ENCODE measurements at regions not wholly inside any gene's neighbourhood (a gene's known extent, or its start where the extent isn't known, plus 50 kb on each side); places are given as distances from the start of the nearest gene placed in this dataset.
"Not testable (repeated sequence)": the region's sequence is repeated elsewhere in the genome, so short reads cannot be mapped to it uniquely, and the experiment has no call there.

GRCh38 chr3:145550522-145550921 lies 610.5 kb downstream of the PLOD2 start:
- no peak for DNase-seq (ENCODE audit: low spot score)

DNA sequence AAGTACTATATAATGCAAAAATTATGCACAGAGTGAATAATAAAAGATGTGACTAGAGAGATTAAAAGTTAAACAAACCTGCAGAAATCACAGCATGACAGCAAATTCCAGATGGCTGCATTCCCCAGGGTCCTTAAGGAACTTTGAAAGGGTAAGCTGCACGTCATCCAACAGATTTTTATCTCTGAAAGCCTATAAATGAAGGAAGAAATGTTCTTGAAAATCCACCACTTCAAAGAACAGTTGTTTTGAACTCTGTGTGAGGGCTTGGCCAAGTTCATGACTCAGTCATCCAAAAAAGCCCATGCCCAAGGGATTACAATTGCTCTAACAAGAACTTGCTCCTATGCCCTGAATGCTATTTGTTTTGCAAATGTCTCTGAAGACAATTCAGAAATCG lies 603.6 kb downstream of the PLOD2 start:
- DNase-seq (ENCODE audit: low spot score) = no peak

DNA sequence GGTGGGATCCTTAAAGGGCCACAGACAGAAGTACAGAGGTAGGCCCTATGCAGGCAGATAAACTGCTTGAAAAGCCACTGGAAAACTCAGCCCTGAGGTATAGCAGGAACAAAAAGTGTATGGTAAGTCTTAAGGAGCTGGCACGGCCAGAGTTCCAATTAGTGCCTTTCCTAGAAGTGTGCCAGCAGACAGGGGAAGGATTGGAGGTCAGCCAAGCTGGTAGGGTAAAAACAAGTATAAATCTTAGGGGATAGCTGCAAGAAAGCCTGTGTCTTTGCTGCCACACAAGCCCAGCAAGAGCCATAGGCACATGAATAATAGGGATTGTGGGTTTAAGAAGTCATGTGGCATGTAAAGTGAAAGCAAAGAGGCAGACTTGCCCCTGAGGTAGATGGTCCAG lies 582.5 kb downstream of the PLOD2 start:
- no peak for DNase-seq (ENCODE audit: low spot score)

DNA sequence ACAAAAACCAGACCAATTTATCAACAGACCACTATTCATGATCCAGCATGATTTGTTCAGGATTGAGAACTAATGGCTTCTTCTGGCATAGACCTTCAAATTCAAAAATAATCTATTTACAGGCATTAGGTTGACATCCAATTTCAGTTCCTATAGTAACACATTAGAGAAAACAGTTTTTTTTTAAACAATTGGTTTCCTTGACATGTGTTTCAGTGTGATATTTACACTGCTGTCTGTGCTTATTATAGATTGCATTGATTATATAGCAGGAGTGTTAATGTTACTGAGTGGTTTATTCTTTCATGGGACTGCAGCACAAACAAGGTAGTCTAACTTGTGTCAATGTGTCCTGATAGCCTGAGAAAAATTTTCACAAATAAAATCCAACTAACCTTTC lies 579.3 kb downstream of the PLOD2 start:
- no peak for DNase-seq (ENCODE audit: low spot score)

DNA sequence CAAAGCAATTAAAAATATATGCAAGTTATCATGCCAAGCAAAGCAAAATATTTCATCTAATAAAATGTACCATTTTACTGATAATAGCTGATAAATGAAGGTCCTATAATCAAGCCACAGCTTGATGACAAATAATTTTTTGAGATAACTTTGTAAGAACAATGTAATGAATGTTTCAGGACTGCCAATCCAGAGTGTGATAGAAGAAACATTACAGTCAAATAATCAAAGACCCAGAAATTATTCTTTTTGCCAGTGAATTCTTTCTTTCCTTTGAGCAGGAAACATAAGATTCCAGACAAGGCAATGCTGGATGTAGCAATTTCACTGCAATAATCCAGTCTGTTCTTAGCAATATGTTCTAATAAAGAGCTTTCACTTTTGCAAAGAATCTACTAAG lies 556.1 kb downstream of the PLOD2 start:
- no peak for DNase-seq (ENCODE audit: low spot score)

DNA sequence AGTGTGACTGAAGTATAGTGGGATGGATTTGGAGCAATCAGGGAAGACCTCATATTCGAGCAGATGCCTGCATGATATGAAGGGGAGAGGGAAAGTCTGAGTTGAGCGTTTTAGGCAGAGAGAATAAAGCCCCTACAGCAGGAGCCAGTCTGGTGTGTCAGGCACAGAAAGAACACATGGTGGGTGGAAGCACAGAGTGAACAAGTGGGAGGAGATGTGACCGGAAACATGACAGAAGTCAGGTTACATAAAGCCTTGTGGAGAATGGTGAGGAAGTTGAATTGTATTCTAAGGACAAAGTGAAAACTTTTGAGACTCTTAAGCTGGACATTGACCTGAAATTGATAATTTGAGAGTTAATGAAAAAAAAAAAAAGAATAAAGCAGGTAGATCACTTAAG lies 541.0 kb downstream of the PLOD2 start:
- DNase-seq (ENCODE audit: low spot score) = no peak

DNA sequence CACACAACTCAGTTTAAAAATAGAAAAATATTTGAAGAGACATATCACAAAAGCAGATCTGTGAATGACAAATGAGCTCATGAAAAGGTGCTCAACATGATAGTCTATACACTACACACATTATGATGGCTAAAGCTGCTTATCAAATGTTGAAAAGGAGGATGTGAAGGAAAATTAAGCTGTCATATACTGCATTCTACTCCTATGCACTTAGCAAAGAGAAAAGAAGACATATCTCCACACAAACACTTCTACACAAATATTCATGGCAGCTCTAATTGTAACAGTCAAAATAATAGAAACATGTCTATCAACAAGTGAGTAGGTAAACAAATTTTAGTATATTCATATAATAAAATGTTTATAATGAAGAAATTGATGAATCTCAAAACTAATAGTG lies 540.5 kb downstream of the PLOD2 start:
- no peak for DNase-seq (ENCODE audit: low spot score)

GRCh38 chr3:145623349-145623748 lies 537.6 kb downstream of the PLOD2 start:
- DNase-seq (ENCODE audit: low spot score) = no peak

DNA sequence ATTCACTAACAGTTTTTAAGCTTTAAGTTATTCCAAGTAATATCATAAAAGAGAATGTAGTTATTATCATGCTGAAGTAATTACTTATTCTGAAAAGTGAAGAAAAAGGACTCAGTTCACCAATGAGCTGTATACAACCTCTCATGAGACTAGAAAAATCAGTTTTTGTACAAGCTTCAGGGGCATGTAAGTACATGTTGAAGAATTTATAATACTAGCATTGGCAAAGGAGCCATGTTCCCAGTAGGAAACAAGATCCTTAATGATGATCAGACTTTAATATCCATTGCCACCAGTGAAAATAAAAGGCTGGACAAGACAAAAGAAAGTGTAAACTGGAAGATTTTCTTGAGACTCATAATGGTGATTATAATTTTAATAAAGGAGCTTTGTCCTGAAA lies 532.8 kb downstream of the PLOD2 start:
- no peak for DNase-seq (ENCODE audit: low spot score)

DNA sequence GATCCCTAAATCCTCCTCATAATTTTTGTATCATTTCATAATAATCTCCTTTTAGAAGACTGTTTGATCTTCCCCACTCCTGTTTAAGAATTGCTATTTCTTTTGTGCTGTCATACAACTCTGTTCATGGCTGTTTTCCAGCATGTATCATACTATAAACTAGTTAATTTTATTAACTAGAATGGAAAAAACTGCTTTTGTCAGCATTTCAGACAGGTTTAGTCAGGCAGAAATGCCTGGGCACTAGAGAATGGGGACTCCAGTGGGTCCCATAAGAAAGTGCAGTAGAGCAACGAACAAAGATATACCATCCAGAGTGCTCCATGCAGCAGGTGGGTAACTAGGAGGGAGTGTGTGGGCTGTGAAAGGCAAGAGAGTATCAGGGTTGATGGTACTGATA lies 523.9 kb downstream of the PLOD2 start:
- DNase-seq (ENCODE audit: low spot score) = no peak

- DNase-seq (ENCODE audit: low spot score) = no peak
Measured at GRCh38 chr3:145639003-145639606, 521.9 kb downstream of the PLOD2 start.

GRCh38 chr3:145639875-145640274 lies 521.1 kb downstream of the PLOD2 start:
- no peak for DNase-seq (ENCODE audit: low spot score)

DNA sequence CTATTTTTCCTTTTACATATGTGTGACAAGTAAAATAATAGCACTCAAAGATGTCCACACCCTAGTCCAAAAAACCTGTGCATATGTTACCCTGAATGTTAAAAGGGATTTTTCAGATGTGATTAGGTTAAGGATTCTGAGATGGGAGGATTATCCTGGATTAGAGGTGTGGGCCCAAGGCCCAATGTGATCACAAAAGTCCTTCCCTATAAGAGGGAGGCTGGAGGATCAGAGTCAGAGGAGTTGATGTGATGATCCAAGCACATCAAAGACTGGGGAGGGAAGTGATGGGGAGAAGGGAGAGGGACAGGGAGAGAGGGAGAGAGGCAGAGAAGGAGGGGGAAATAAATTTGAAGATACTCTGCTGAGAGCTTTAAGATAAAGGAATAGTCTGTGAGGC lies 512.6 kb downstream of the PLOD2 start:
- no peak for DNase-seq (ENCODE audit: low spot score)

DNA sequence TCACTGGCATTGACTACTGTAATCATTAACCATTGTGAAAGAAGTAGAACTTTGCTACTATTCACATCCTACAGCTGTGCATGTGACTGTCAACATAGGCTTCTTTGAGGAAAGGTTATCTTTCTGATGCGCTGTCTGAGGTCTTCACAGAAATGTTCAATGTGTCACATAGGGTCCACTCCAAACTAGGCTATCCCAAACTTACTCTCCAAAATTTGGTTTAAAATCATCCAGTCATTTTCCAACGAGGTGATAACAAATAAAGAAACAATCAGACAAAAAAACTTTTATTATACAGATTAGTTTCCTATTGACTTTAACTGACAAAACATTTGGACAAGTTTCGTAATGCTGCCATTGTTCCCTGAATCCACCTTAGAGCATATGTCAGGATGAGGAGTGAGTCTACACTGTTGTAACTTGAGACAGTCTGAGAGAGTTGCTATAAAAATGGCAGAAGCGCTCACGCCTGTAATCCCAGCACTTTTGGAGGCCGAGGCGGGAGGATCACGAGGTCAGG lies 511.6 kb downstream of the PLOD2 start:
- DNase-seq (ENCODE audit: low spot score) = no peak

GRCh38 chr3:145650170-145650569 lies 510.8 kb downstream of the PLOD2 start:
- DNase-seq (ENCODE audit: low spot score) = no peak

DNA sequence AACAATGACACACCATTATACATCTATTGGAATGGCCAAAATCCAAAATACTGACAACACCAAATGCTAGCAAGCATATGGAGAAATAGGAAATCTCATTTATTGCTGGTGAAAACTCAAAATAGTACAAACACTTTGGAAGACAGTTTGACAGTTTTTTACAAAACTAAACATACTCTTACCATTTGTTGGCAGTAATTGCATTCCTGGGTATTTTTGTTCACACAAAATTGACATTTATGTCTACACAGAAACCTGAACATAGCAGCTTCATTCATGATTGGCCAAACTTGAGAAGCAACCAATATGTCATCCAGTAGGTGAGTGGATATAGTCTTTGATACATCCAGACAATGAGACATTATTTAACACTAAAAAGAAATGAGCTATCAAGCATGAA lies 489.9 kb downstream of the PLOD2 start:
- DNase-seq (ENCODE audit: low spot score) = no peak

- no peak for DNase-seq (ENCODE audit: low spot score)
Measured at GRCh38 chr3:145673838-145674237, 487.1 kb downstream of the PLOD2 start.

DNA sequence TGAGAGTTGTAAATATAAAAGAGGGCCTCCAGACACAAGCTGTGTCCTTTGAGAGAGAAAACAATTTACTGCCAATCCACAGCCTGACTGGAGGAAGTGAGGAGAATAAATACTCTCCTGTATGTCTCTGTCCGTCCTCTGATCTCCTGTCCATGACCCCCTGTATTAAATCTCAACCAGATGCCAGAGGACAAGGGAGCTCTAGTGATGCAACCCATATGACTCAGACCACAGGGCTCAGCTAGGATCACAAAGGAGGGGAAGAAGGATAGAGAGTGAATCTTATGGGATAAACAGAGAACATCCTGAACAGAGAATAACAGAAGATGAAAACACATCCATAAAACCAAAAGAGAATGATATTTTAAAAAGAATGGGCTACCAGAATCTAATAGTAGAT lies 482.6 kb downstream of the PLOD2 start:
- no peak for DNase-seq (ENCODE audit: low spot score)

GRCh38 chr3:145681181-145681580 lies 479.8 kb downstream of the PLOD2 start:
- no peak for DNase-seq (ENCODE audit: low spot score)

DNA sequence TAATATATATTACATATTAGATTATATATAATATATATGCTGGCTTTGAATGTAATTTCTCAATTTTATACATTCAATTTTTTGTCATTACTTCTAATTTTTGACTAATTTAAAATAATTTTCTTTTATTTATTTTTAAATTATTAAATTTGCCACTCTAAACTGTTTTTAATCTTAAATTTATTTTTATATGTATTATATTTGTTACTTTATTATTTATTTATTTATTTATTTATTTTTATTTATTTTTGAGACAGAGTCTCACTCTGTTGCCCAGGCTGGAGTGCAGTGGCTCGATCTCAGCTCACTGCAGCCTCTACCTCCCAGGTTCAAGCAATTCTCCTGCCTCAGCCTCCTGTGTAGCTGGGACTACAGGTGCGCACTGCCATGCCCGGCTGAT lies 473.0 kb downstream of the PLOD2 start:
- not testable (repeated sequence) for DNase-seq (ENCODE audit: low spot score)

DNA sequence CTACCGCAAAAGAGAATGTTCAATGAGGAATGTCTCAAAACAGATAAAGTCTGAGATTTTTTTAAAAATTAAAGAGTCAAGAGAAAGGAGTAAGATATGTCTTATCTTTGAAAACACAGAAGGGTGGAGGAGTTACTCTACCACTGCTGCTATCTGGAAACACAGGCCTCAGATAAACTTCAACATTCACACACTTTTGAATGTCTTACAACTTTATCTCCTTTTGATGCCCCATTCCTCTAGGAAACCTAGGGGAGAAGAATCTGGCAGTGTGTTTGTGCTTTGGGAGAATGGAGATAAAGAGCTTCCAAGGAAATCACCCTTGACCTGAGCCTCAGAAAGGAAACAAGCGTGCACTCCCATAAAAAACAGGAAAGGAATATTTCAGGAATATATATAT lies 468.2 kb downstream of the PLOD2 start:
- no peak for DNase-seq (ENCODE audit: low spot score)

GRCh38 chr3:145696011-145696410 lies 465.0 kb downstream of the PLOD2 start:
- DNase-seq (ENCODE audit: low spot score) = no peak

DNA sequence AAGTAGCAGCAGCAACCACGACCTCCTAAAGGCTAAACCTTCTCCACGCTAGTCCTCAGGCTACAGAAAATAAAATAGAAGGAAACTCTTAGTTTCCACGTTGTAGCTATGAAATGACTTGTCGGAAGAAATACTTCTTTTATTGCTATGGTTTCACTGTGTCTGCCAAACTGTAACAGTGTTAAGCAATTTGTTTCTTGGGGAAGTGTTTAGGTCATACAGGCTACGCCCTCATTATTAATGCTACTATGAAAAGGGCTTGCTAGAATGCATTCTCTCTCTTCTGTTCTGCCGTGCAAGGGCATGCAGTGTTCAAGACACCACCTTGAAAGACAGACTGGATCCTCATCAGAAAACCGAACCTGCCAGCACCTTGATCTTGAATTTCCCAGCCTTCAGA lies 462.7 kb downstream of the PLOD2 start:
- no peak for DNase-seq (ENCODE audit: low spot score)

DNA sequence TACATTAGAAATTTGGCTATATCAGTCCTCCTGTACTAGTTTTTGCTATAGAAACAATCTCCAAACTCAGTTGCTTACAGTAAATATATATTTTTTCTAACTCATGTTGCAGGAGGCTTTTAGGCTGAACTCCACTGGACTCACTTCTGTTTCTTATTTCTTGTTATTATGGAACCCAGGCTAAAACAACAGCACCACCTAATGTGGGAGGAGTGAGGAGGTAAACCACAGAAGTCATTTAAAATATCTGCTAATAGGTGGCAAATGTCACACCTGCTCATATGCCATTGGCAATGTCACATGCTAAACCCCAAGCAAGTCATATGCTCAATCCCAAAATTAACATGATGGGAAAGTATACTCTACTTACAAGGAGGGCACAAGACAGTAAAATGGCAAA lies 462.2 kb downstream of the PLOD2 start:
- DNase-seq (ENCODE audit: low spot score) = no peak

GRCh38 chr3:145704020-145704419 lies 457.0 kb downstream of the PLOD2 start:
- no peak for DNase-seq (ENCODE audit: low spot score)
